H9 (cell line): ENCODE measurements at regions not wholly inside any gene's neighbourhood (a gene's known extent, or its start where the extent isn't known, plus 50 kb on each side); places are given as distances from the start of the nearest gene placed in this dataset.
"Not testable (repeated sequence)": the region's sequence is repeated elsewhere in the genome, so short reads cannot be mapped to it uniquely, and the experiment has no call there.

ENCODE experiments used
- DNase-seq: peaks from one replicate; pipeline ENCODE4 v3.0.0-alpha.2; 2017
- H2AFZ ChIP-seq: one replicate; pipeline ENCODE4 v1.6.1; 2013; ENCODE audit warnings: mild to moderate bottlenecking, low read length, control low read depth, moderate library complexity
- H2AK5ac ChIP-seq: 2 replicates; pipeline ENCODE4 v1.6.1; 2013; ENCODE audit warnings: low read length, control low read depth, mixed read lengths; ENCODE audit not compliant: insufficient read length
- H2BK120ac ChIP-seq: one replicate; pipeline ENCODE4 v1.6.1; 2013; ENCODE audit warnings: low read depth, mild to moderate bottlenecking, low read length, control low read depth, inconsistent platforms; ENCODE audit not compliant: poor library complexity, severe bottlenecking
- H2BK12ac ChIP-seq: 2 replicates; pipeline ENCODE4 v1.6.1; 2013; ENCODE audit warnings: low read length, control low read depth, mixed read lengths, low read depth; ENCODE audit not compliant: insufficient read length
- H2BK15ac ChIP-seq: 2 replicates; pipeline ENCODE4 v1.6.1; 2013; ENCODE audit warnings: low read depth, low read length, control low read depth
- H2BK20ac ChIP-seq: one replicate; pipeline ENCODE4 v1.6.1; 2013; ENCODE audit warnings: low read depth, mild to moderate bottlenecking, low read length, control low read depth, inconsistent platforms; ENCODE audit not compliant: poor library complexity, severe bottlenecking
- H2BK5ac ChIP-seq: 2 replicates; pipeline ENCODE4 v1.6.1; 2013; ENCODE audit warnings: low read length, control low read depth, mixed read lengths; ENCODE audit not compliant: insufficient read length
- H3K14ac ChIP-seq: 2 replicates; pipeline ENCODE4 v1.6.1; 2013; ENCODE audit warnings: low read length, control low read depth; ENCODE audit not compliant: insufficient read depth
- H3K18ac ChIP-seq: 2 replicates; pipeline ENCODE4 v1.6.1; 2013; ENCODE audit warnings: low read depth, mild to moderate bottlenecking, mixed read lengths, low read length, control low read depth; ENCODE audit not compliant: insufficient read length
- H3K23ac ChIP-seq: 2 replicates; pipeline ENCODE4 v1.6.1; 2013; ENCODE audit warnings: low read length, control low read depth, mixed read lengths, low read depth; ENCODE audit not compliant: insufficient read length
- H3K23me2 ChIP-seq: 2 replicates; pipeline ENCODE4 v1.6.1; 2013; ENCODE audit warnings: low read depth, mild to moderate bottlenecking, mixed read lengths, low read length, control low read depth; ENCODE audit not compliant: insufficient read length, poor library complexity, severe bottlenecking
- H3K27ac ChIP-seq: 2 replicates; pipeline ENCODE4 v1.5.1; 2013; ENCODE audit warnings: low read length, control low read depth, mixed read lengths, low read depth; ENCODE audit not compliant: insufficient read length
- H3K27me3 ChIP-seq: 2 replicates; pipeline ENCODE4 v1.6.1; 2013; ENCODE audit warnings: low read length, control low read depth, inconsistent platforms; ENCODE audit not compliant: insufficient read depth
- H3K4ac ChIP-seq: 2 replicates; pipeline ENCODE4 v1.6.1; 2013; ENCODE audit warnings: low read depth, mild to moderate bottlenecking, control low read depth, inconsistent platforms, low read length, moderate library complexity
- H3K4me1 ChIP-seq: 2 replicates; pipeline ENCODE4 v1.6.1; 2013; ENCODE audit warnings: low read length, control low read depth, inconsistent platforms; ENCODE audit not compliant: insufficient read depth
- H3K4me2 ChIP-seq: 2 replicates; pipeline ENCODE4 v1.6.1; 2013; ENCODE audit warnings: low read length, control low read depth, mixed read lengths; ENCODE audit not compliant: insufficient read length, insufficient read depth
- H3K56ac ChIP-seq: 2 replicates; pipeline ENCODE4 v1.6.1; 2013; ENCODE audit warnings: low read depth, mild to moderate bottlenecking, mixed read lengths, low read length, control low read depth; ENCODE audit not compliant: insufficient read length
- H3K79me1 ChIP-seq: 2 replicates; pipeline ENCODE4 v1.6.1; 2013; ENCODE audit warnings: low read depth, mild to moderate bottlenecking, moderate library complexity, low read length, control low read depth, inconsistent platforms; ENCODE audit not compliant: insufficient read depth, poor library complexity, severe bottlenecking
- H3K79me2 ChIP-seq: 2 replicates; pipeline ENCODE4 v1.6.1; 2013; ENCODE audit warnings: low read length, control low read depth, inconsistent platforms; ENCODE audit not compliant: insufficient read depth
- H3K9ac ChIP-seq: 2 replicates; pipeline ENCODE4 v1.6.1; 2013; ENCODE audit warnings: low read length, control low read depth, mixed read lengths; ENCODE audit not compliant: insufficient read length; ENCODE audit errors: extremely low read depth
- H3K9me3 ChIP-seq: one replicate; pipeline ENCODE4 v1.6.1; 2013; ENCODE audit warnings: low read depth, low read length, inconsistent platforms; ENCODE audit not compliant: control insufficient read depth
- H3T11ph ChIP-seq: one replicate; pipeline ENCODE4 v1.6.1; 2013; ENCODE audit warnings: mild to moderate bottlenecking, low read length, control low read depth, inconsistent platforms
- H4K20me1 ChIP-seq: one replicate; pipeline ENCODE4 v1.6.1; 2013; ENCODE audit not compliant: control insufficient read depth, insufficient read length, insufficient read depth
- H4K5ac ChIP-seq: 2 replicates; pipeline ENCODE4 v1.6.1; 2013; ENCODE audit warnings: low read depth, mild to moderate bottlenecking, mixed read lengths, low read length, control low read depth; ENCODE audit not compliant: insufficient read length
- H4K8ac ChIP-seq: replicated peaks from 2 replicates; pipeline ENCODE4 v1.6.1; 2013; ENCODE audit warnings: low read length, control low read depth, mixed read lengths, low read depth; ENCODE audit not compliant: insufficient read length
- H4K91ac ChIP-seq: 2 replicates; pipeline ENCODE4 v1.6.1; 2013; ENCODE audit warnings: low read depth, mild to moderate bottlenecking, moderate library complexity, mixed read lengths, low read length, control low read depth; ENCODE audit not compliant: insufficient read length
- H3K27ac Mint-ChIP-seq, 3 experiments: 2 replicates in 2 of 3; 3 replicates in 1 of 3; pipeline ENCODE4 v1.8.0; 2020 to 2021; ENCODE audit warnings: mixed read lengths in 3 of 3, mild to moderate bottlenecking in 1 of 3, moderate library complexity in 1 of 3
- H3K27me3 Mint-ChIP-seq: 2 replicates; pipeline ENCODE4 v1.8.0; 2021; ENCODE audit warnings: low read depth, mild to moderate bottlenecking, moderate library complexity, mixed read lengths
- H3K36me3 Mint-ChIP-seq, 3 experiments: 2 replicates in 2 of 3; 3 replicates in 1 of 3; pipeline ENCODE4 v1.8.0; 2020 to 2021; ENCODE audit warnings: low read depth in 3 of 3, mixed read lengths in 3 of 3; ENCODE audit not compliant: insufficient read depth in 1 of 3
- H3K4me1 Mint-ChIP-seq, 2 experiments: 2 replicates each; pipeline ENCODE4 v1.8.0; 2020; ENCODE audit warnings: mixed read lengths in 2 of 2
- H3K4me3 Mint-ChIP-seq, 2 experiments: 2 replicates in 1 of 2; 3 replicates in 1 of 2; pipeline ENCODE4 v1.8.0; 2020 to 2021; ENCODE audit warnings: mild to moderate bottlenecking in 2 of 2, mixed read lengths in 2 of 2, moderate library complexity in 1 of 2
- H3K9me3 Mint-ChIP-seq, 2 experiments: 2 replicates in 1 of 2; 3 replicates in 1 of 2; pipeline ENCODE4 v1.8.0; 2020; ENCODE audit warnings: mild to moderate bottlenecking in 2 of 2, mixed read lengths in 2 of 2, moderate library complexity in 1 of 2
- WGBS: extraction: QIAGEN DNeasy Blood & Tissue Kit; methylation state at CpG from one replicate; pipeline ENCODE4 v1.1.7; 2013; ENCODE audit warnings: missing lambda C conversion rate, low lambda C conversion rate, mixed read lengths; ENCODE audit not compliant: insufficient read length; ENCODE audit errors: extremely low coverage; 5-methylcytosine and 5-hydroxymethylcytosine counted together

- Mint-ChIP-seq H3K36me3 (peaks cover 66 to 91% (median 78%) of the 10 kb centered on the region in 3 experiments), H3K4me1 (peaks cover 4 to 11% of the 10 kb centered on the region in 2 experiments), H3K9me3 (peaks cover 81 to 85% of the 10 kb centered on the region in 2 experiments)
- H3K56ac ChIP-seq, H3K27me3 Mint-ChIP-seq, DNase-seq, H2BK5ac ChIP-seq, H2BK120ac ChIP-seq, H3K79me1 ChIP-seq, H3K18ac ChIP-seq, H3K27ac ChIP-seq, H3K9ac ChIP-seq, H3K79me2 ChIP-seq, H4K20me1 ChIP-seq, H4K91ac ChIP-seq, H3K23ac ChIP-seq, H3K4me1 ChIP-seq, H2AK5ac ChIP-seq, H3K4me2 ChIP-seq, H3T11ph ChIP-seq, H2BK20ac ChIP-seq, H4K5ac ChIP-seq, H4K8ac ChIP-seq, H3K14ac ChIP-seq, H3K4ac ChIP-seq, H3K27me3 ChIP-seq, H2BK15ac ChIP-seq, H2BK12ac ChIP-seq, H3K23me2 ChIP-seq, H3K27ac Mint-ChIP-seq, H3K4me3 Mint-ChIP-seq, H2AFZ ChIP-seq: not testable (repeated sequence)
- peaks cover 38% of the 10 kb centered on the region for H3K9me3 ChIP-seq
- no CpG with 5 or more reads among the region's 4 CpGs for WGBS
These were observed 145.1 kb downstream of the AKR1D1 start for GRCh38 chr7:138221388-138221787.
